K562 (cell line): ENCODE measurements at regions not wholly inside any gene's neighbourhood (a gene's known extent, or its start where the extent isn't known, plus 50 kb on each side); places are given as distances from the start of the nearest gene placed in this dataset.
A peak's percentile ranks its signal among the peaks of the same experiment; 100 is the strongest.

ENCODE experiments used
- ATAC-seq: fragments of 200-7000 bp; cut with Tn5 transposase; 3 replicates; pipeline ENCODE4 v1.9.1; 2020; ENCODE audit warnings: moderate library complexity
- BruUV-seq: library from RNA; stranded (reverse); fragments of 400-500 nt; replicated peaks from 2 replicates; lab custom pipeline; 2021; lab: Mats Ljungman, UMichigan
- CTCF ChIA-PET: fragments of 300-600 bp; formaldehyde crosslinking; extraction: SDS; loops from one replicate; lab custom pipeline; 2021; ENCODE audit warnings: low intra/inter-chr PET ratio; lab: Yijun Ruan, JAX
- POLR2A ChIA-PET: fragments of 300-600, 350-650 bp; sonication (Branson Sonifier 250); formaldehyde crosslinking; extraction: SDS; loops from one replicate; lab custom pipeline; 2021; ENCODE audit warnings: antibody characterized with exemption, inconsistent platforms; lab: Yijun Ruan, JAX
- DNase-seq, 4 experiments: peaks; one replicate each; pipeline versions ENCODE4 v3.0.0 to v3.0.0-alpha.2; 2011 to 2018; ENCODE audit warnings: low spot score in 3 of 4, mixed read lengths in 3 of 4; ENCODE audit errors: extremely low read depth in 1 of 4
- FAIRE-seq: peaks from 2 replicates; lab custom pipeline; 2011; peaks lifted over from hg19 to GRCh38; lab: Jason Lieb, UNC
- H2AFZ ChIP-seq: 2 replicates; pipeline ENCODE4 v1.6.0; 2011; ENCODE audit warnings: low read depth, low read length, control low read depth, inconsistent platforms
- H3K27ac ChIP-seq: fragments of 200-600 bp; 3 replicates; pipeline ENCODE4 v1.8.0; 2011; ENCODE audit warnings: low read depth, mild to moderate bottlenecking, control low read depth, inconsistent platforms, low read length, moderate library complexity, mixed read lengths; ENCODE audit errors: extremely low read depth
- H3K27me3 ChIP-seq, 2 experiments: fragments of 300-600 bp in 1 of 2; 2 replicates in 1 of 2; 3 replicates in 1 of 2; pipeline versions ENCODE4 v1.6.0 to v1.8.0; 2011; ENCODE audit warnings: inconsistent platforms in 2 of 2, low read length in 2 of 2, mild to moderate bottlenecking in 1 of 2, mixed read lengths in 1 of 2, moderate library complexity in 1 of 2; ENCODE audit not compliant: control insufficient read depth in 2 of 2, insufficient read depth in 2 of 2
- H3K36me3 ChIP-seq: fragments of 300-600 bp; 3 replicates; pipeline ENCODE4 v1.8.0; 2011; ENCODE audit warnings: mild to moderate bottlenecking, low read length, inconsistent platforms; ENCODE audit not compliant: control insufficient read depth, insufficient read depth
- H3K4me1 ChIP-seq, 2 experiments: fragments of 200-600 bp in 1 of 2; replicated peaks in 1 of 2; 2 replicates in 1 of 2; 3 replicates in 1 of 2; pipeline versions ENCODE4 v1.5.1 to v1.8.0; 2011; ENCODE audit warnings: inconsistent platforms in 2 of 2, low read length in 2 of 2, mild to moderate bottlenecking in 1 of 2, mixed read lengths in 1 of 2, moderate library complexity in 1 of 2; ENCODE audit not compliant: control insufficient read depth in 2 of 2, insufficient read depth in 2 of 2
- H3K4me2 ChIP-seq: 2 replicates; pipeline ENCODE4 v1.6.1; 2011; ENCODE audit warnings: low read length, control low read depth, inconsistent platforms, mixed read lengths; ENCODE audit not compliant: insufficient read depth
- H3K4me3 ChIP-seq: fragments of 200-600 bp; sonication (generic), shearing (Covaris generic); 2 replicates; pipeline ENCODE4 v1.5.1; 2016; ENCODE audit warnings: control low read depth, inconsistent platforms
- H3K79me2 ChIP-seq: fragments of 200-600 bp; 3 replicates; pipeline ENCODE4 v1.8.0; 2011; ENCODE audit warnings: low read length, inconsistent platforms; ENCODE audit not compliant: control insufficient read depth, insufficient read depth
- H3K9ac ChIP-seq, 2 experiments: 2 replicates each; pipeline versions ENCODE4 v1.6.0 to v1.6.1; 2011; ENCODE audit warnings: low read depth in 2 of 2, low read length in 2 of 2, control low read depth in 1 of 2, inconsistent platforms in 1 of 2, mild to moderate bottlenecking in 1 of 2, mixed read lengths in 1 of 2; ENCODE audit not compliant: insufficient read depth in 1 of 2
- H3K9me1 ChIP-seq: one replicate; pipeline ENCODE4 v1.6.0; 2011; ENCODE audit warnings: inconsistent platforms, mild to moderate bottlenecking, low read length, moderate library complexity; ENCODE audit not compliant: control insufficient read depth, insufficient read depth
- H3K9me3 ChIP-seq: replicated peaks from 2 replicates; pipeline ENCODE4 v1.5.1; 2011; ENCODE audit warnings: low read depth, low read length, inconsistent platforms; ENCODE audit not compliant: control insufficient read depth, insufficient read depth
- H4K20me1 ChIP-seq: replicated peaks from 2 replicates; pipeline ENCODE4 v1.6.1; 2011; ENCODE audit warnings: low read length, inconsistent platforms, mixed read lengths; ENCODE audit not compliant: control insufficient read depth, insufficient read depth
- BCL6 ChIP-seq: fragments of 250-450 bp; sonication (Bioruptor Pico); IDR thresholded peaks from 2 replicates; pipeline ENCODE4 v1.4.0; 2020
- BRF1 ChIP-seq: IDR thresholded peaks from 3 replicates; pipeline ENCODE4 v1.6.1; 2011; ENCODE audit warnings: borderline replicate concordance, mild to moderate bottlenecking; ENCODE audit not compliant: insufficient read length; ENCODE audit errors: extremely low read depth
- HNRNPL ChIP-seq: fragments of 200-400 bp; formaldehyde crosslinking; IDR thresholded peaks from 2 replicates; pipeline ENCODE4 v1.6.1; 2017; ENCODE audit warnings: low read depth, mild to moderate bottlenecking, low read length
- RBM22 ChIP-seq: fragments of 200-400 bp; formaldehyde crosslinking; IDR thresholded peaks from 2 replicates; pipeline ENCODE4 v1.6.1; 2018; ENCODE audit warnings: low read length, low read depth; ENCODE audit not compliant: poor library complexity, severe bottlenecking
- RBM25 ChIP-seq: fragments of 200-400 bp; formaldehyde crosslinking; IDR thresholded peaks from 2 replicates; pipeline ENCODE4 v1.6.1; 2018; ENCODE audit warnings: low read length, low read depth, moderate library complexity; ENCODE audit not compliant: severe bottlenecking
- ZNF146 ChIP-seq: IDR thresholded peaks from one replicate; pipeline ENCODE4 v1.6.1; 2018; ENCODE audit warnings: missing compliant biosample characterization; ENCODE audit not compliant: unreplicated experiment
- WGBS: fragments of 100-300 bp; shearing (Covaris generic); methylation state at CpG from one replicate; pipeline ENCODE4 v1.1.6; 2016; ENCODE audit warnings: low coverage, mixed read lengths; ENCODE audit not compliant: insufficient coverage; ENCODE audit errors: missing lambda C conversion rate; 5-methylcytosine and 5-hydroxymethylcytosine counted together
- in situ Hi-C: fragments of 300-500 bp; cut with MboI; formaldehyde crosslinking; loops from 4 replicates; pipeline ENCODE4 v1.15.0; 2018; ENCODE audit warnings: inconsistent platforms, mixed read lengths
- intact Hi-C: fragments of 100-400 bp; cut with micrococcal nuclease; formaldehyde crosslinking; loops from 2 replicates; pipeline ENCODE4 v1.14.2; 2022
- TF ChIP-seq, protein P1 (sequence below): fragments of 250-450 bp; sonication (Bioruptor Pico); IDR thresholded peaks from 2 replicates; pipeline ENCODE4 v1.8.0; 2022; ENCODE audit warnings: inconsistent platforms
- TF ChIP-seq, protein P2 (sequence below): sonication (generic); formaldehyde crosslinking; IDR thresholded peaks from 2 replicates; pipeline ENCODE4 v1.8.1; 2023; ENCODE audit warnings: mild to moderate bottlenecking, missing genetic modification reagents

DNA sequence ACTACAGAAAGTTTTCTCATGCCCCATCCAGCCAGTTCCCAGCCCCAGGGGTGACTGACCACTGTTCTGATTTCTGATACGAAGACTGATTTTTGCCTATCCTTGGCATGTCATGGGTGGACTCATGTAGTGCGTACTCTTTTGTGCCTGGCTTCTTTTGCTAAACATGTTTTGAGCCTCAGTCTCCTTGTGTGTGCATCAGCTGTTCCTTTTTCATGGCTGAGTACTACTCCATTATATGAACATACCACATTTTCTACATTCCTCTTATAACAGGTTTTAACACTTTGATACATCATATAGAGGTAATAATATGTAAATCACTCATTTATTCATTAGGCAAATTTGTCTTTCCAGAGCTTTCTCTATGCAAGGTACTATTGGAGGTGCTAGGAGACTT lies 126.7 kb downstream of the ANAPC4 start:
- no peaks in the 10 kb centered on the region for H3K36me3 ChIP-seq
- no peaks in the 10 kb centered on the region for H4K20me1 ChIP-seq
- H3K4me3 ChIP-seq: no peak overlapping the region
- TF ChIP-seq RBM25 (peak; percentile 77), HNRNPL (no peak), BCL6 (no peak), BRF1 (no peak), RBM22 (no peak), ZNF146 (peak; percentile 81)
- TF ChIP-seq, protein P1, sequence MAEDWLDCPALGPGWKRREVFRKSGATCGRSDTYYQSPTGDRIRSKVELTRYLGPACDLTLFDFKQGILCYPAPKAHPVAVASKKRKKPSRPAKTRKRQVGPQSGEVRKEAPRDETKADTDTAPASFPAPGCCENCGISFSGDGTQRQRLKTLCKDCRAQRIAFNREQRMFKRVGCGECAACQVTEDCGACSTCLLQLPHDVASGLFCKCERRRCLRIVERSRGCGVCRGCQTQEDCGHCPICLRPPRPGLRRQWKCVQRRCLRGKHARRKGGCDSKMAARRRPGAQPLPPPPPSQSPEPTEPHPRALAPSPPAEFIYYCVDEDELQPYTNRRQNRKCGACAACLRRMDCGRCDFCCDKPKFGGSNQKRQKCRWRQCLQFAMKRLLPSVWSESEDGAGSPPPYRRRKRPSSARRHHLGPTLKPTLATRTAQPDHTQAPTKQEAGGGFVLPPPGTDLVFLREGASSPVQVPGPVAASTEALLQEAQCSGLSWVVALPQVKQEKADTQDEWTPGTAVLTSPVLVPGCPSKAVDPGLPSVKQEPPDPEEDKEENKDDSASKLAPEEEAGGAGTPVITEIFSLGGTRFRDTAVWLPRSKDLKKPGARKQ (CRISPR knock-in tag): no peak
- TF ChIP-seq, protein P2, sequence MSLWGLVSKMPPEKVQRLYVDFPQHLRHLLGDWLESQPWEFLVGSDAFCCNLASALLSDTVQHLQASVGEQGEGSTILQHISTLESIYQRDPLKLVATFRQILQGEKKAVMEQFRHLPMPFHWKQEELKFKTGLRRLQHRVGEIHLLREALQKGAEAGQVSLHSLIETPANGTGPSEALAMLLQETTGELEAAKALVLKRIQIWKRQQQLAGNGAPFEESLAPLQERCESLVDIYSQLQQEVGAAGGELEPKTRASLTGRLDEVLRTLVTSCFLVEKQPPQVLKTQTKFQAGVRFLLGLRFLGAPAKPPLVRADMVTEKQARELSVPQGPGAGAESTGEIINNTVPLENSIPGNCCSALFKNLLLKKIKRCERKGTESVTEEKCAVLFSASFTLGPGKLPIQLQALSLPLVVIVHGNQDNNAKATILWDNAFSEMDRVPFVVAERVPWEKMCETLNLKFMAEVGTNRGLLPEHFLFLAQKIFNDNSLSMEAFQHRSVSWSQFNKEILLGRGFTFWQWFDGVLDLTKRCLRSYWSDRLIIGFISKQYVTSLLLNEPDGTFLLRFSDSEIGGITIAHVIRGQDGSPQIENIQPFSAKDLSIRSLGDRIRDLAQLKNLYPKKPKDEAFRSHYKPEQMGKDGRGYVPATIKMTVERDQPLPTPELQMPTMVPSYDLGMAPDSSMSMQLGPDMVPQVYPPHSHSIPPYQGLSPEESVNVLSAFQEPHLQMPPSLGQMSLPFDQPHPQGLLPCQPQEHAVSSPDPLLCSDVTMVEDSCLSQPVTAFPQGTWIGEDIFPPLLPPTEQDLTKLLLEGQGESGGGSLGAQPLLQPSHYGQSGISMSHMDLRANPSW (CRISPR knock-in tag): no peak
- ChIA-PET CTCF (no interaction called here), POLR2A (interaction anchor here (0.7 kb wide), 1 partner anchor 15 kb away, joined by 3 read pairs; no protein-coding TSS in a partner anchor)
- H3K27ac ChIP-seq: no peak overlapping the region
- intact Hi-C loops: no loop called here
- peaks cover 0 to 5% of the 10 kb centered on the region in 2 experiments; a peak in 1 of 5 replicates for H3K27me3 ChIP-seq
- no peaks in the 10 kb centered on the region for H3K9me3 ChIP-seq
- H3K4me1 ChIP-seq: no peaks in the 10 kb centered on the region
- in situ Hi-C loops: no loop called here
- no peak for ATAC-seq
- BruUV-seq: no TSS peak
- WGBS: 17% methylated on average over 2 of the region's 2 CpGs
- H3K9me1 ChIP-seq: no peaks in the 10 kb centered on the region
- DNase-seq: no peak
- no peak for FAIRE-seq
- H3K9ac ChIP-seq: no peak overlapping the region
- no peak overlapping the region for H2AFZ ChIP-seq
- no peak overlapping the region for H3K4me2 ChIP-seq
- no peaks in the 10 kb centered on the region for H3K79me2 ChIP-seq
